ENCODE measurements at regions not wholly inside any gene's neighbourhood (a gene's known extent, or its start where the extent isn't known, plus 50 kb on each side); places are given as distances from the start of the nearest gene placed in this dataset.

DNA sequence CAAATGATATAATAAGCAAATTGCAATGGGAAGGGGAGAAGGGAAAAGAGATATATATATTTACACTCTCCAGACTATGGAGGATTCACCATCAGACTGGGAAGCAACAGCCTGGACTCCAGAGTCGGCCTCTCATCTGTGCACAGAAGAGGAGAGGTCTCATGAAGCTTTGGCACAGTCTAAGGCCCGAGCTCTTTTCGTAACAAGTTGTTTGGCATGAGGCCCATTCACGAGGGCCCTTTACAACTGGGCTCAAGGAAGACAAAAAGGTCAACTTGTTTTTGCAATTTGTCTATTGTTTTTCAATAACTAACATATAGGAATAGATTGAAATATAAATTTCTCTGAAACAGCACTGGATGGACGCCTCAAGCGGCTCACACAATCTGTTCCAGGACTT lies 66.7 kb upstream of the AJAP1 start:
- Histone ChIP-seq H3K27ac (no peak overlapping the region), H3K36me3 (no peaks in the 10 kb centered on the region), H3K27me3 (peaks cover 12% of the 10 kb centered on the region), H3K4me1 (no peaks in the 10 kb centered on the region), H3K4me3 (no peak overlapping the region), H3K9me3 (no peaks in the 10 kb centered on the region)
- intact Hi-C loops (cut with DNase I): no loop called here
- no peak for TF ChIP-seq CTCF (IDR thresholded peaks at IDR 0.05)
- no peak for DNase-seq
- no peak for ATAC-seq

GRCh38 chr1:4590756-4591155 lies 63.7 kb upstream of the AJAP1 start:
- ATAC-seq: no peak
- no peaks in the 10 kb centered on the region for H3K36me3 ChIP-seq
- H3K4me1 ChIP-seq: no peaks in the 10 kb centered on the region
- H3K27me3 ChIP-seq: peaks cover 1% of the 10 kb centered on the region
- intact Hi-C loops (cut with DNase I): no loop called here
- no peak for TF ChIP-seq CTCF (IDR thresholded peaks at IDR 0.05)
- no peaks in the 10 kb centered on the region for H3K9me3 ChIP-seq
- H3K27ac ChIP-seq: no peak overlapping the region
- H3K4me3 ChIP-seq: no peak overlapping the region
- DNase-seq: no peak

- ATAC-seq: no peak
- Histone ChIP-seq H3K4me3 (no peak overlapping the region), H3K27me3 (no peaks in the 10 kb centered on the region), H3K36me3 (no peaks in the 10 kb centered on the region), H3K4me1 (no peaks in the 10 kb centered on the region), H3K27ac (no peak overlapping the region), H3K9me3 (no peaks in the 10 kb centered on the region)
- intact Hi-C loops (cut with DNase I): no loop called here
- no peak for TF ChIP-seq CTCF (IDR thresholded peaks at IDR 0.05)
- DNase-seq: no peak
Observed at GRCh38 chr1:4591926-4592325, 62.5 kb upstream of the AJAP1 start.

DNA sequence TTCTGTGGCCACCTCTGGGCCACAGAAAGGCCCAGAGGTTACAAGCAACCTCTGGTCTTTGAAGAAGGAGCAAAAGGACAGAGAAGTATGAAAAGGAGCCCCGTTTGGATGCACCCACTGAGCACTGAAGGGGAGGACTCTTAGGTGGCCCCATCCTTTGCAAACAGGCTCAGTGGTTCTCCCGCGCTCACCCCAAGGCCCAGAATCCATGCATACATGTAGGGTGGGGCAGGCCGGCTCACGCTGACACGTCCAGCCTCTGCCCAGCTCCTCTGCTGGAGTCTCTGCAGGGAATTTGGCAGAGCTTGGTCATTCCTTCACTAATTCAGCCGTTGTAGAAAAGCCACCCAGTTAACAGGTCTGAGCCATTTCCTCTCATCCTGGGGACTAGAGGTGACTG lies 61.3 kb upstream of the AJAP1 start:
- no peak for TF ChIP-seq CTCF (IDR thresholded peaks at IDR 0.05)
- ATAC-seq: peak; percentile 21
- DNase-seq: no peak
- intact Hi-C loops (cut with DNase I): no loop called here
- H3K4me3 ChIP-seq: no peak overlapping the region
- H3K9me3 ChIP-seq: no peaks in the 10 kb centered on the region
- H3K4me1 ChIP-seq: no peaks in the 10 kb centered on the region
- no peak overlapping the region for H3K27ac ChIP-seq
- no peaks in the 10 kb centered on the region for H3K27me3 ChIP-seq
- no peaks in the 10 kb centered on the region for H3K36me3 ChIP-seq

GRCh38 chr1:4594286-4594991 lies 60.0 kb upstream of the AJAP1 start:
- H3K4me3 ChIP-seq: no peak overlapping the region
- DNase-seq: no peak
- H3K27me3 ChIP-seq: no peaks in the 10 kb centered on the region
- no peak for TF ChIP-seq CTCF (IDR thresholded peaks at IDR 0.05)
- no peaks in the 10 kb centered on the region for H3K4me1 ChIP-seq
- H3K36me3 ChIP-seq: no peaks in the 10 kb centered on the region
- H3K9me3 ChIP-seq: no peaks in the 10 kb centered on the region
- no peak overlapping the region for H3K27ac ChIP-seq
- intact Hi-C loops (cut with DNase I): no loop called here
- ATAC-seq: peak; percentile 6
